ENCODE measurements at regions not wholly inside any gene's neighbourhood (a gene's known extent, or its start where the extent isn't known, plus 50 kb on each side); places are given as distances from the start of the nearest gene placed in this dataset.
A peak's percentile ranks its signal among the peaks of the same experiment; 100 is the strongest.

- no peaks in the 10 kb centered on the region for H3K36me3 ChIP-seq (replicated peaks in 1 of 2)
- intact Hi-C loops (cut with DNase I), result no loop called here
- no peak for DNase-seq
- no peak overlapping the region for H3K4me3 ChIP-seq
- H3K9me3 ChIP-seq (replicated peaks in 1 of 3), result no peaks in the 10 kb centered on the region
- TF ChIP-seq POLR2A (IDR thresholded peaks at IDR 0.05), result no peak
- H3K4me1 ChIP-seq (replicated peaks in 1 of 2), result no peaks in the 10 kb centered on the region
- H3K27me3 ChIP-seq, result no peaks in the 10 kb centered on the region
- WGBS, 4 donors, result 92 to 96% (median 95%) methylated on average over 7 of the region's 7 CpGs
- no peak overlapping the region for H3K27ac ChIP-seq
Observed at GRCh38 chr9:79829566-79830302, 258.0 kb downstream of the TLE4 start.

- no peak for DNase-seq
- intact Hi-C loops (cut with DNase I), result no loop called here
- H3K36me3 ChIP-seq (replicated peaks in 1 of 2), result no peaks in the 10 kb centered on the region
- WGBS, 4 donors, result 80 to 87% (median 84%) methylated on average over 3 of the region's 3 CpGs
- H3K9me3 ChIP-seq (replicated peaks in 1 of 3), result no peaks in the 10 kb centered on the region
- H3K27ac ChIP-seq, result no peak overlapping the region
- no peak for TF ChIP-seq CTCF (IDR thresholded peaks at IDR 0.05)
- TF ChIP-seq POLR2A (IDR thresholded peaks at IDR 0.05), result no peak
- H3K4me1 ChIP-seq (replicated peaks in 1 of 2), result no peaks in the 10 kb centered on the region
- no peaks in the 10 kb centered on the region for H3K27me3 ChIP-seq
- no peak overlapping the region for H3K4me3 ChIP-seq
Observed at GRCh38 chr9:79824265-79824664, 252.5 kb downstream of the TLE4 start.

- no peak for TF ChIP-seq CTCF (IDR thresholded peaks at IDR 0.05)
- TF ChIP-seq POLR2A (IDR thresholded peaks at IDR 0.05), result no peak
- Histone ChIP-seq H3K9me3 (replicated peaks in 1 of 3) (no peaks in the 10 kb centered on the region), H3K4me3 (no peak overlapping the region), H3K36me3 (replicated peaks in 1 of 2) (no peaks in the 10 kb centered on the region), H3K4me1 (replicated peaks in 1 of 2) (peaks cover 6 to 8% of the 10 kb centered on the region in 2 donors), H3K27ac (no peak overlapping the region), H3K27me3 (no peaks in the 10 kb centered on the region)
- WGBS, 4 donors, result 70 to 78% (median 74%) methylated on average over 6 of the region's 6 CpGs
- intact Hi-C loops (cut with DNase I), result no loop called here
- peak in 5 of 7 donors; percentile 19 to 41 (median 32) for DNase-seq
Observed at GRCh38 chr9:79817438-79818004, 245.8 kb downstream of the TLE4 start.

GRCh38 chr9:79813258-79813638, 241.5 kb downstream of the TLE4 start:
- H3K4me3 ChIP-seq, result no peak overlapping the region
- H3K4me1 ChIP-seq (replicated peaks in 1 of 2), result peaks cover 7 to 17% of the 10 kb centered on the region in 2 donors
- DNase-seq, result no peak
- no peak for TF ChIP-seq POLR2A (IDR thresholded peaks at IDR 0.05)
- no peak for TF ChIP-seq CTCF (IDR thresholded peaks at IDR 0.05)
- intact Hi-C loops (cut with DNase I), result no loop called here
- 54 to 72% (median 66%) methylated on average over 1 of the region's 1 CpG for WGBS, 4 donors
- no peaks in the 10 kb centered on the region for H3K9me3 ChIP-seq (replicated peaks in 1 of 3)
- no peaks in the 10 kb centered on the region for H3K36me3 ChIP-seq (replicated peaks in 1 of 2)
- no peak overlapping the region for H3K27ac ChIP-seq
- H3K27me3 ChIP-seq, result no peaks in the 10 kb centered on the region

Measured in adrenal gland (tissue), 9 donors.